IMR-90 (cell line): ENCODE measurements at regions not wholly inside any gene's neighbourhood (a gene's known extent, or its start where the extent isn't known, plus 50 kb on each side); places are given as distances from the start of the nearest gene placed in this dataset.

Experiments
- ATAC-seq: fragments of 200-7000 bp; cut with Tn5 transposase; 2 replicates; pipeline ENCODE4 v1.9.1; 2020; ENCODE audit warnings: low read depth, mild to moderate bottlenecking, moderate library complexity
- BruUV-seq: library from RNA; stranded (reverse); fragments of 400-500 nt; replicated peaks from 2 replicates; lab custom pipeline; 2021; lab: Mats Ljungman, UMichigan
- CTCF ChIA-PET: fragments of 300-600 bp; formaldehyde crosslinking; extraction: SDS; loops from one replicate; lab custom pipeline; 2021; ENCODE audit warnings: antibody characterized with exemption; lab: Yijun Ruan, JAX
- POLR2A ChIA-PET: fragments of 300-600 bp; sonication (Branson Sonifier 250); formaldehyde crosslinking; loops from one replicate; lab custom pipeline; 2022; ENCODE audit warnings: antibody characterized with exemption; ENCODE audit not compliant: unreplicated experiment; lab: Charles Lee
- DNase-seq: peaks from one replicate; pipeline ENCODE4 v3.0.0; 2013
- H2AFZ ChIP-seq: replicated peaks from 2 replicates; pipeline ENCODE3; 2013; ENCODE audit warnings: low read length, mild to moderate bottlenecking; ENCODE audit not compliant: poor library complexity
- H2AK5ac ChIP-seq: 2 replicates; pipeline ENCODE4 v1.6.1; 2013; ENCODE audit warnings: low read depth, low read length, inconsistent platforms
- H2AK9ac ChIP-seq: replicated peaks from 2 replicates; pipeline ENCODE3; 2013; ENCODE audit warnings: mild to moderate bottlenecking, low read depth, low read length, moderate library complexity; ENCODE audit not compliant: poor library complexity
- H2BK120ac ChIP-seq: 2 replicates; pipeline ENCODE4 v1.6.1; 2013; ENCODE audit warnings: low read depth, low read length, inconsistent platforms
- H2BK15ac ChIP-seq: 3 replicates; pipeline ENCODE4 v1.6.1; 2013; ENCODE audit warnings: low read depth, low read length, inconsistent platforms
- H2BK20ac ChIP-seq: 2 replicates; pipeline ENCODE4 v1.6.1; 2013; ENCODE audit warnings: low read depth, mild to moderate bottlenecking, inconsistent platforms, low read length, moderate library complexity
- H2BK5ac ChIP-seq: 2 replicates; pipeline ENCODE4 v1.6.1; 2013; ENCODE audit warnings: mild to moderate bottlenecking, low read depth, low read length, inconsistent platforms; ENCODE audit not compliant: poor library complexity, severe bottlenecking
- H3K14ac ChIP-seq: replicated peaks from 2 replicates; pipeline ENCODE4 v1.6.1; 2013; ENCODE audit warnings: low read depth, low read length, inconsistent platforms
- H3K18ac ChIP-seq: 2 replicates; pipeline ENCODE4 v1.6.1; 2013; ENCODE audit warnings: low read depth, low read length, control low read depth
- H3K23ac ChIP-seq: 2 replicates; pipeline ENCODE4 v1.6.1; 2013; ENCODE audit warnings: low read depth, low read length, inconsistent platforms
- H3K27ac ChIP-seq: 2 replicates; pipeline ENCODE4 v1.5.1; 2013; ENCODE audit warnings: mild to moderate bottlenecking, control low read depth, low read length; ENCODE audit not compliant: insufficient read depth
- H3K27me3 ChIP-seq: 2 replicates; pipeline ENCODE4 v1.6.1; 2013; ENCODE audit warnings: low read length; ENCODE audit not compliant: control insufficient read depth, insufficient read depth
- H3K36me3 ChIP-seq: 2 replicates; pipeline ENCODE4 v1.6.1; 2013; ENCODE audit warnings: low read length, mixed read lengths; ENCODE audit not compliant: control insufficient read depth, insufficient read depth
- H3K4ac ChIP-seq: 2 replicates; pipeline ENCODE4 v1.6.1; 2013; ENCODE audit warnings: low read depth, low read length, inconsistent platforms
- H3K4me1 ChIP-seq: 2 replicates; pipeline ENCODE4 v1.6.1; 2013; ENCODE audit warnings: low read length, mixed read lengths; ENCODE audit not compliant: control insufficient read depth, insufficient read depth
- H3K4me2 ChIP-seq: 2 replicates; pipeline ENCODE4 v1.6.1; 2013; ENCODE audit warnings: low read depth, mild to moderate bottlenecking, control low read depth, low read length, moderate library complexity
- H3K4me3 ChIP-seq: 2 replicates; pipeline ENCODE4 v1.5.1; 2013; ENCODE audit warnings: low read depth, mild to moderate bottlenecking, control low read depth, low read length, moderate library complexity; ENCODE audit not compliant: insufficient read depth
- H3K56ac ChIP-seq: 2 replicates; pipeline ENCODE4 v1.6.1; 2013; ENCODE audit warnings: low read length, inconsistent platforms; ENCODE audit not compliant: insufficient read depth; ENCODE audit errors: extremely low read depth
- H3K79me1 ChIP-seq, 2 experiments: 2 replicates each; pipeline ENCODE4 v1.6.1; 2013; ENCODE audit warnings: low read length in 2 of 2, inconsistent platforms in 1 of 2, low read depth in 1 of 2
- H3K9ac ChIP-seq: 2 replicates; pipeline ENCODE4 v1.6.1; 2013; ENCODE audit warnings: low read depth, low read length, control low read depth
- H3K9me1 ChIP-seq: 2 replicates; pipeline ENCODE4 v1.6.1; 2013; ENCODE audit warnings: low read length, inconsistent platforms; ENCODE audit not compliant: insufficient read depth
- H3K9me3 ChIP-seq: 2 replicates; pipeline ENCODE4 v1.6.1; 2013; ENCODE audit warnings: low read length; ENCODE audit not compliant: control insufficient read depth, insufficient read depth
- H4K20me1 ChIP-seq: 2 replicates; pipeline ENCODE4 v1.6.1; 2013; ENCODE audit warnings: low read length, inconsistent platforms; ENCODE audit not compliant: insufficient read depth
- H4K5ac ChIP-seq: 2 replicates; pipeline ENCODE4 v1.6.1; 2013; ENCODE audit warnings: mild to moderate bottlenecking, low read depth, low read length, control low read depth
- H4K8ac ChIP-seq, 2 experiments: 2 replicates each; pipeline ENCODE4 v1.6.1; 2013; ENCODE audit warnings: low read depth in 2 of 2, low read length in 2 of 2, control low read depth in 1 of 2, inconsistent platforms in 1 of 2
- H4K91ac ChIP-seq: 2 replicates; pipeline ENCODE4 v1.6.1; 2013; ENCODE audit warnings: low read depth, low read length, inconsistent platforms; ENCODE audit not compliant: insufficient read depth
- CHD1 ChIP-seq: IDR thresholded peaks from 2 replicates; pipeline ENCODE4 v1.6.1; 2012; ENCODE audit warnings: low read depth, low read length, improper control_type of control experiment
- CTCF ChIP-seq: conservative IDR thresholded peaks from 2 replicates; pipeline ENCODE4 v1.5.1; 2012; ENCODE audit warnings: mild to moderate bottlenecking, low read depth, low read length, improper control_type of control experiment
- MAFK ChIP-seq: IDR thresholded peaks from 2 replicates; pipeline ENCODE4 v1.6.1; 2012; ENCODE audit warnings: low read depth, low read length, improper control_type of control experiment
- RCOR1 ChIP-seq: IDR thresholded peaks from 2 replicates; pipeline ENCODE4 v1.6.1; 2012; ENCODE audit warnings: mild to moderate bottlenecking, low read length, improper control_type of control experiment; ENCODE audit not compliant: insufficient replicate concordance
- RFX5 ChIP-seq: IDR thresholded peaks from 2 replicates; pipeline ENCODE4 v1.8.0; 2012; ENCODE audit warnings: low read depth, mild to moderate bottlenecking, low read length, moderate library complexity
- WGBS, 2 experiments: methylation state at CpG; one replicate each; pipeline versions ENCODE4 v1.1.5 to v1.1.7; 2013; ENCODE audit warnings: missing lambda C conversion rate in 2 of 2; ENCODE audit not compliant: insufficient read length in 1 of 2; ENCODE audit errors: extremely low coverage in 2 of 2; 5-methylcytosine and 5-hydroxymethylcytosine counted together
- dilution Hi-C: fragments of 300-500 bp; cut with HindIII; formaldehyde crosslinking; loops from one replicate; pipeline ENCODE4 v1.14.3; 2018; ENCODE audit warnings: low sequenced_read_pairs; ENCODE audit not compliant: unreplicated experiment
- in situ Hi-C: fragments of 300-500 bp; cut with MboI; formaldehyde crosslinking; loops from 3 replicates; pipeline ENCODE4 v1.14.3; 2019; ENCODE audit warnings: low sequenced_read_pairs, inconsistent platforms, mixed read lengths
- intact Hi-C: fragments of 100-400 bp; cut with micrococcal nuclease; formaldehyde crosslinking; loops from 2 replicates; pipeline ENCODE4 v1.10.0; 2022

GRCh38 chr3:17911986-17912760 is 169.7 kb upstream of the TBC1D5 start:
- Histone ChIP-seq H3K4me2 (no peak overlapping the region), H3K27me3 (no peaks in the 10 kb centered on the region), H3K36me3 (no peaks in the 10 kb centered on the region), H3K4me3 (no peak overlapping the region), H2AK5ac (no peak overlapping the region), H3K56ac (no peak overlapping the region), H3K9ac (no peak overlapping the region), H2BK120ac (no peak overlapping the region), H4K8ac (no peak overlapping the region), H2BK20ac (no peak overlapping the region), H2AFZ (no peak overlapping the region), H3K14ac (no peak overlapping the region), H3K27ac (no peak overlapping the region), H4K20me1 (no peaks in the 10 kb centered on the region), H3K79me1 (no peaks in the 10 kb centered on the region), H2BK5ac (no peak overlapping the region), H4K5ac (no peak overlapping the region), H3K9me1 (no peaks in the 10 kb centered on the region), H3K9me3 (no peaks in the 10 kb centered on the region), H3K4me1 (no peaks in the 10 kb centered on the region), H3K4ac (no peak overlapping the region), H3K23ac (no peak overlapping the region), H4K91ac (no peak overlapping the region), H3K18ac (no peak overlapping the region), H2AK9ac (no peak overlapping the region), H2BK15ac (no peak overlapping the region)
- CTCF ChIA-PET = no interaction called here
- POLR2A ChIA-PET = no interaction called here
- no peak for DNase-seq
- TF ChIP-seq MAFK (peak; percentile 83), CHD1 (no peak), RFX5 (no peak), RCOR1 (no peak), CTCF (no peak)
- intact Hi-C loops = no loop called here
- WGBS, 2 experiments = 80% methylated on average over 1 of the region's 8 CpGs; no CpG with 5 or more reads in 1 of the 2 experiments
- dilution Hi-C loops = no loop called here
- in situ Hi-C loops = no loop called here
- no peak for ATAC-seq
- BruUV-seq = no TSS peak
